ENCODE measurements at regions not wholly inside any gene's neighbourhood (a gene's known extent, or its start where the extent isn't known, plus 50 kb on each side); places are given as distances from the start of the nearest gene placed in this dataset.

DNA sequence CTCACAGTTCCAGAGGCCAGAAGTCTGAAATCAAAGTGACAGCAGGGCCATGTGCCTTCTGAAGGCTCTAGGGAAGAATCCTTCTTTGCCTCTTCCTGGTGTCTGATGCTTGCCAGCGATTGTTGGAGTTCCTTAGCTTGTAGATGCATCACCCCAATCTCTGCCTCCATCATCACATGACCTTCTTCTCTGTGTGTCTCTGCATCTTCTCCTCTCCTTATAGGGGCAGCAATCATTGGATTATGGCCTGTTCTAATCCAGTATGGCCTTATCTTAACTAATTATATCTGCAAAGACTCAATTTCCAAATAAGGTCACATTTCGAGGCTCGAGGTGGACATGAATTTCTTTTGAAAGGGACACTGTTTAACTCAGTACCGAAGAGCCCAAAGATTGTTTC lies 71.7 kb upstream of the RAI2 start:
- no peak for DNase-seq (ENCODE audit: low read depth)
- TF ChIP-seq, protein P1, sequence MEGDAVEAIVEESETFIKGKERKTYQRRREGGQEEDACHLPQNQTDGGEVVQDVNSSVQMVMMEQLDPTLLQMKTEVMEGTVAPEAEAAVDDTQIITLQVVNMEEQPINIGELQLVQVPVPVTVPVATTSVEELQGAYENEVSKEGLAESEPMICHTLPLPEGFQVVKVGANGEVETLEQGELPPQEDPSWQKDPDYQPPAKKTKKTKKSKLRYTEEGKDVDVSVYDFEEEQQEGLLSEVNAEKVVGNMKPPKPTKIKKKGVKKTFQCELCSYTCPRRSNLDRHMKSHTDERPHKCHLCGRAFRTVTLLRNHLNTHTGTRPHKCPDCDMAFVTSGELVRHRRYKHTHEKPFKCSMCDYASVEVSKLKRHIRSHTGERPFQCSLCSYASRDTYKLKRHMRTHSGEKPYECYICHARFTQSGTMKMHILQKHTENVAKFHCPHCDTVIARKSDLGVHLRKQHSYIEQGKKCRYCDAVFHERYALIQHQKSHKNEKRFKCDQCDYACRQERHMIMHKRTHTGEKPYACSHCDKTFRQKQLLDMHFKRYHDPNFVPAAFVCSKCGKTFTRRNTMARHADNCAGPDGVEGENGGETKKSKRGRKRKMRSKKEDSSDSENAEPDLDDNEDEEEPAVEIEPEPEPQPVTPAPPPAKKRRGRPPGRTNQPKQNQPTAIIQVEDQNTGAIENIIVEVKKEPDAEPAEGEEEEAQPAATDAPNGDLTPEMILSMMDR (conservative IDR thresholded peaks at IDR 0.05; ENCODE audit: low read depth, low read length) = no peak
- no peak overlapping the region for H3K4me3 ChIP-seq (ENCODE audit: low read length)

DNA sequence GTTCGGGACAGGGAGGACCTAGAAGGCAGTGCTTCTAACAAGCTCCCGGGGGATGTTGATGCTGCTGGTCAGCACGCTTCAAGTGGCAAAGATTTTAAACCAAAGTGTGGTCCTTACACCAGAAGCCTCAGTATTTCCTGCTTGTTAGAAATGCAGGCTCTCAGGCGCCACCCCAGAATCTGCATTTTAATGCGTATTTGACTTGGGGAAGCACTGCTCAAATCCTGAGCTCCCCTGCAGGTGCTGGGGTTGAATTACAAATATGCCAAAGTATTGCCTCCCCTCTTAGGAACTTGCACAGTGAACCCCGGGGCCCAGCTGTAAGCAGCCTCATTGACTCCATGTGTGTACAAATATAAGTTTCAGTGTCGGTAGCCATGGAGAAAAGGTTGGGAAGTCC lies 70.8 kb upstream of the RAI2 start:
- no peak overlapping the region for H3K4me3 ChIP-seq (ENCODE audit: low read length)
- TF ChIP-seq, protein P1 (conservative IDR thresholded peaks at IDR 0.05; ENCODE audit: low read depth, low read length) = no peak
- no peak for DNase-seq (ENCODE audit: low read depth)

DNA sequence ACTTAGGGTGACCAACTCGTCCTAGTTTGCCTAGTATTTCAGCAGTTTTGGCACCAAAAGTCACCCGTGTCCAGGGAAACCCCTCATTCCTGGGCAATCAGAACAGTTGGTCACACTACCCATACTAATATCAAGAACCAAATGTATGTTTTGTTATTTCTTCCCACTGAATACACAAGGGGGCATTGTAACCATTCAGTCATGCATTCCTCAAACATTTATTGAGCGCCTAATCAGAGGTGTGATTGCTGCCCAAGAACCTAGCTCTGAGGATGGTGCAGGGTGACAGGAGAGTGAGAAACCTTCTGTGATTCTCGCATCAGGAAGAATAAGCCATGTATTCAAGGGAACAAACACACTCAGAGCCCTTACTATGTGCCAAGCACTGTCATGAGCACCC lies 69.8 kb upstream of the RAI2 start:
- TF ChIP-seq, protein P1 (conservative IDR thresholded peaks at IDR 0.05; ENCODE audit: low read depth, low read length) = no peak
- no peak for DNase-seq (ENCODE audit: low read depth)
- H3K4me3 ChIP-seq (ENCODE audit: low read length) = no peak overlapping the region

DNA sequence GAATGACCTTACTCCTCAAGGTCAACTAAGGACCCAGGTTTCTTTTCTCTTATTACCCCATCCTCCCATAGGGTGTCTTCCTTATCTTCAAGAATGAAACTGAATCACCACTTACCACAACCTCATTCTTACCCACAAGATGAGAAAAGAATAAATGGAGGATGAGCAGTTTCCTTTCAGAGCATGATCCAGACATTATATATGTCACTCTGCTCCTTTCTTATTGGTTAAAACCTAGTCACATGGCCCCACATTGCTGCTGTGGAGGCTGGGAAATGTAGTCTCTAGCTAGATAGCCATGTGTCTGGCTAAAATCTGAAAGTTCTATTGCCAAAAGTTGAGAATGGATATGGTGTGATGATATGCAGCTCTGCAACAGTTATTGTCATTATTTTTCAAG lies 62.4 kb upstream of the RAI2 start:
- H3K4me3 ChIP-seq (ENCODE audit: low read length) = no peak overlapping the region
- no peak for DNase-seq (ENCODE audit: low read depth)
- TF ChIP-seq, protein P1 (conservative IDR thresholded peaks at IDR 0.05; ENCODE audit: low read depth, low read length) = no peak

DNA sequence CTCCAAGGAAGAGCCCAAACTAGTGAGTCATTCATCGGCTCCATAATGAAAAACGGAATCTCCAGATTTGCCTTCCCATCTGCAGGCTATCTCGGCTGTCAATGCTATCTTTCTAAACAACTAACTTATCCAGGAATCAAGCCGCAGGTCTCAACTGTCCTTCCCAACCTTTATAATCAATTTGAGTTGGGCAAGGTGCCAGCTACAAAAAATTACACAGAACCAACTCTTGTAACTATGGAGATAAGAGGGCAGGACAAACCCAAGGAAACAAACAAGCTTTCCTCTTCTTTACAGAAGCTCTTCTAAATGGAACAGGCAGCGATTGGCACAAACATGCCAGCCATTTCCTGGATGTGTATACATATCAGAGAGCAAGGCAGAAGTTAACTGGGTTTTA lies 61.2 kb upstream of the RAI2 start:
- H3K4me3 ChIP-seq (ENCODE audit: low read length) = no peak overlapping the region
- TF ChIP-seq, protein P1 (conservative IDR thresholded peaks at IDR 0.05; ENCODE audit: low read depth, low read length) = no peak
- no peak for DNase-seq (ENCODE audit: low read depth)

DNA sequence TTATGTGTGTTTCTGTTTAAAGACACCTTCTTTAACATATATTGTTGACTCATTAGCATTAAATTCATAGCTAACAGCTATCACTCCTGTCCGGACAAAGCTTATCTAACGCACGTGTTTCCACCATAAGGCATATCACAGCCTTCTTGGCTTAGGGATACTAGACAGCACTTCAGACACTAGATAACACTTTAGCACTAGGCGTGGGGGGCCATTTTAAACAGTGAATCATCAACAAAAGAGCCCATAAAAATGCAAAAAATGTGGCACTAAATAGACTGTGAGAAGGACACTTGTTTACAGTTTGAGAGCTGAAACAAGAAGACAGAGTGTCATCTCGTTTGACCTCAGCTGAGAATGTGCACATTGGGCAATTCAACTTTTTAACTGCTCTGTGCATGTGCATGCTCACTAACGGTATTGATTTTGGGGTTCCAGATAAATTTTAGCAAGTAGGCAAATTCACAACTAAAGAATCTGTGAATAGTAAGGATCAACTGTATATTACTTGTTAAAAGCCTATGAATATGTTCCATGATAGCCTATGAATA lies 58.9 kb upstream of the RAI2 start:
- H3K4me3 ChIP-seq (ENCODE audit: low read length) = no peak overlapping the region
- DNase-seq (ENCODE audit: low read depth) = no peak
- TF ChIP-seq, protein P1 (conservative IDR thresholded peaks at IDR 0.05; ENCODE audit: low read depth, low read length) = no peak

DNA sequence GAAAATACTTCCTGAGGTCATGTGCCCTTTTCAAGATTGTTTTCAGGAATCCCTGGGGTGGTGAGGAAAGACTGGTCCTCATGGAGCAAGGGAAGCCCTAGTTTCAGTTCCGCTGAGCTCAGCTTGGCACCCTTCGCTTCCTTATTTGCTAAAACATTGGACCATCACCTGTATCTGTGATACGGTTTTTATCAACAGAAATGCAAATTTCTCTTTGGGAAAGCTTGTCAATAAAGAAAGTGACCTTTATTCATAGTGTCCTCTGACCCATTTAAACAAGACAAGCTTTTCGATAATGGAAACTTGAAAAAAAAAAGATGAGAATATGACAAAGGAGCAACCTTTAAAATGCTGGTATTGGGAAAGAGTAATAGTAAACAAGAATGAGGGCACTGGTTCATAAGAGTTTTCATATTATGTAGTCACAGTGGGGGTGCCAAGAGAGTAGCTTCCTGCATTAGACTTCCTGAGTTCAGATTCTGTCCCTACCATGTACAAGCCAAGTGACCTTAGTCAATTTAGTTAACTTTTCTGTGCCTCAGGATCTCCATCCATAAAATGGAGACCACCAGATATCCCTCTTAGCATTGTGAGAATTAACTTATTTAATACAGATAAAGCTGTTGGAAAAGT lies 57.0 kb upstream of the RAI2 start:
- no peak overlapping the region for H3K4me3 ChIP-seq (ENCODE audit: low read length)
- TF ChIP-seq, protein P1 (conservative IDR thresholded peaks at IDR 0.05; ENCODE audit: low read depth, low read length) = no peak
- DNase-seq (ENCODE audit: low read depth) = no peak
